ENCODE measurements at regions not wholly inside any gene's neighbourhood (a gene's known extent, or its start where the extent isn't known, plus 50 kb on each side); places are given as distances from the start of the nearest gene placed in this dataset.

- POLR2A ChIA-PET: no interaction called here
- no peaks in the 10 kb centered on the region for H3K36me3 ChIP-seq (replicated peaks in 1 of 2; ENCODE audit: control insufficient read depth in 1 of 2, insufficient read depth in 2 of 2, low read length in 1 of 2)
Observed at GRCh38 chr20:19003366-19004336, 190.1 kb downstream of the SCP2D1 start.

More at GRCh38 chr20:19003366-19004336, 190.1 kb downstream of the SCP2D1 start:
- TF ChIP-seq NFIC (IDR thresholded peaks at IDR 0.05; ENCODE audit: borderline replicate concordance): no peak
- TF ChIP-seq MXI1 (IDR thresholded peaks at IDR 0.05; ENCODE audit: low read depth, low read length): no peak
- no peak for TF ChIP-seq NRF1 (IDR thresholded peaks at IDR 0.05; ENCODE audit: low read depth, low read length)
- no peak for TF ChIP-seq EP300 (IDR thresholded peaks at IDR 0.05; ENCODE audit: borderline replicate concordance in 1 of 2, low read depth in 1 of 2, low read length in 1 of 2)
- TF ChIP-seq PBX3 (IDR thresholded peaks at IDR 0.05): no peak
- TF ChIP-seq IRF3 (IDR thresholded peaks at IDR 0.05; ENCODE audit: low read depth, low read length): no peak
- TF ChIP-seq YY1 (IDR thresholded peaks at IDR 0.05; ENCODE audit: low read depth): no peak
- no peak for TF ChIP-seq GATA2 (CRISPR knock-in tag; IDR thresholded peaks at IDR 0.05)
- no peak for TF ChIP-seq FOSL2 (IDR thresholded peaks at IDR 0.05; ENCODE audit: borderline replicate concordance, low read depth)
- TF ChIP-seq ZBTB33 (IDR thresholded peaks at IDR 0.05; ENCODE audit: borderline replicate concordance, low read depth): no peak
- TF ChIP-seq GABPA (IDR thresholded peaks at IDR 0.05; ENCODE audit: low read depth): no peak
- no peak for TF ChIP-seq JUND (IDR thresholded peaks at IDR 0.05)
- TF ChIP-seq ELF1 (IDR thresholded peaks at IDR 0.05): no peak
- WGBS (ENCODE audit: low lambda C conversion rate): 9% methylated on average over 5 of the region's 5 CpGs
- Histone ChIP-seq H4K20me1 (ENCODE audit: insufficient read depth) (no peaks in the 10 kb centered on the region), H3K9ac (no peak overlapping the region), H3K27me3 (ENCODE audit: insufficient read depth) (no peaks in the 10 kb centered on the region; the same call in 1 of the 2 replicates), H3K27ac (ENCODE audit: low read depth in 2 of 2, low read length in 1 of 2) (no peak overlapping the region), H2AFZ (ENCODE audit: low read depth) (no peak overlapping the region), H3K9me2 (no peaks in the 10 kb centered on the region), H3K79me2 (ENCODE audit: insufficient read depth) (no peaks in the 10 kb centered on the region), H3F3A (replicated peaks; ENCODE audit: insufficient read depth) (no peaks in the 10 kb centered on the region), H3K4me2 (no peak overlapping the region), H3K9me3 (no peaks in the 10 kb centered on the region), H3K4me1 (ENCODE audit: control insufficient read depth in 1 of 2, insufficient read depth in 2 of 2, low read depth in 1 of 2, low read length in 1 of 2) (no peaks in the 10 kb centered on the region), H3K4me3 (ENCODE audit: low read depth in 2 of 2, low read length in 1 of 2) (no peak overlapping the region)
- no peak for DNase-seq
- CTCF ChIA-PET: interaction anchor here (0.6 kb wide), 1 partner anchor 203 kb away, joined by 3 read pairs; no protein-coding TSS in a partner anchor
